ENCODE measurements at regions not wholly inside any gene's neighbourhood (a gene's known extent, or its start where the extent isn't known, plus 50 kb on each side); places are given as distances from the start of the nearest gene placed in this dataset.

- Histone ChIP-seq H2BK5ac (ENCODE audit: low read depth, low read length) (no peak overlapping the region), H2AFZ (ENCODE audit: low read length) (no peak overlapping the region), H2BK20ac (ENCODE audit: low read length) (no peak overlapping the region), H4K91ac (replicated peaks; ENCODE audit: insufficient read length, low read length) (no peak overlapping the region), H3K27me3 (replicated peaks in 1 of 4; ENCODE audit: control insufficient read depth in 3 of 4, extremely low read depth in 1 of 4, insufficient read depth in 3 of 4, low read length in 3 of 4) (no peaks in the 10 kb centered on the region), H3K23ac (ENCODE audit: insufficient read length) (no peak overlapping the region), H3K14ac (ENCODE audit: insufficient read length) (no peak overlapping the region), H3K4me2 (ENCODE audit: insufficient read depth in 1 of 2, low read depth in 2 of 2, low read length in 2 of 2) (no peak overlapping the region), H3K56ac (replicated peaks; ENCODE audit: insufficient read length, low read depth, low read length) (no peak overlapping the region), H3K4ac (replicated peaks; ENCODE audit: insufficient read length, low read depth, low read length) (no peak overlapping the region), H2BK12ac (ENCODE audit: low read depth, low read length) (no peak overlapping the region), H3K36me3 (ENCODE audit: control insufficient read depth in 2 of 4, insufficient read depth in 4 of 4, low read length in 3 of 4) (no peaks in the 10 kb centered on the region), H4K5ac (ENCODE audit: insufficient read length, low read depth, low read length) (no peak overlapping the region), H2AK5ac (ENCODE audit: low read depth, low read length) (no peak overlapping the region), H4K20me1 (replicated peaks in 1 of 2; ENCODE audit: control insufficient read depth in 1 of 2, insufficient read depth in 2 of 2, low read length in 2 of 2) (no peaks in the 10 kb centered on the region), H3K79me2 (ENCODE audit: control insufficient read depth in 1 of 2, insufficient read depth in 2 of 2, low read length in 2 of 2) (no peaks in the 10 kb centered on the region), H3K9ac (replicated peaks in 1 of 4; ENCODE audit: extremely low read depth in 1 of 4, low read depth in 3 of 4, low read length in 3 of 4) (no peak overlapping the region), H3K4me3 (ENCODE audit: extremely low read depth in 1 of 4, insufficient read depth in 2 of 4, low read depth in 3 of 4, low read length in 4 of 4) (no peak overlapping the region), H3K18ac (ENCODE audit: extremely low read depth, low read length) (no peak overlapping the region), H4K8ac (ENCODE audit: extremely low read depth, insufficient read depth, low read length) (no peak overlapping the region), H3K9me3 (ENCODE audit: insufficient read depth in 2 of 2, low read depth in 1 of 2, low read length in 1 of 2) (no peaks in the 10 kb centered on the region; a peak in 1 of 4 replicates), H2BK15ac (ENCODE audit: low read length) (no peak overlapping the region), H2BK120ac (replicated peaks; ENCODE audit: low read depth, low read length) (no peak overlapping the region), H3K23me2 (ENCODE audit: low read depth, low read length) (no peaks in the 10 kb centered on the region), H3K27ac (ENCODE audit: low read depth, low read length) (no peak overlapping the region), H3K4me1 (replicated peaks in 1 of 4; ENCODE audit: control insufficient read depth in 3 of 4, insufficient read depth in 4 of 4, low read length in 3 of 4) (no peaks in the 10 kb centered on the region), H3K79me1 (ENCODE audit: low read depth, low read length) (no peaks in the 10 kb centered on the region)
- ChIA-PET CTCF (ENCODE audit: partially characterized antibody) (no interaction called here), POLR2A (ENCODE audit: partially characterized antibody) (no interaction called here)
- no peak for TF ChIP-seq SP4 (IDR thresholded peaks at IDR 0.05; ENCODE audit: low read length)
- TF ChIP-seq SIRT6 (IDR thresholded peaks at IDR 0.05; ENCODE audit: low read length) = no peak
- no peak for TF ChIP-seq YY1 (IDR thresholded peaks at IDR 0.05; ENCODE audit: low read depth, low read length)
- no peak for TF ChIP-seq E2F6 (IDR thresholded peaks at IDR 0.05)
- no peak for TF ChIP-seq SP1 (IDR thresholded peaks at IDR 0.05; ENCODE audit: low read depth, low read length)
- TF ChIP-seq ATF3 (IDR thresholded peaks at IDR 0.05; ENCODE audit: insufficient read depth, low read depth, low read length) = no peak
- no peak for TF ChIP-seq KDM1A (IDR thresholded peaks at IDR 0.05; ENCODE audit: borderline replicate concordance, low read length)
- TF ChIP-seq MAFK (IDR thresholded peaks at IDR 0.05; ENCODE audit: low read depth, low read length) = no peak
- no peak for TF ChIP-seq BACH1 (IDR thresholded peaks at IDR 0.05; ENCODE audit: low read length)
- no peak for TF ChIP-seq FOSL1 (IDR thresholded peaks at IDR 0.05; ENCODE audit: insufficient read depth, low read depth, low read length)
- no peak for TF ChIP-seq HDAC6 (IDR thresholded peaks at IDR 0.05; ENCODE audit: low read depth, low read length)
- DNase-seq (ENCODE audit: low read depth in 1 of 2, low spot score in 2 of 2) (no peak), FAIRE-seq (no peak)
- WGBS, 2 experiments (ENCODE audit: extremely low coverage in 1 of 2, insufficient coverage in 1 of 2, insufficient read length in 1 of 2, insufficient replicate concordance in 2 of 2, low coverage in 1 of 2, low lambda C conversion rate in 2 of 2, missing lambda C conversion rate in 1 of 2) = 100% methylated on average over 1 of the region's 1 CpG; no CpG with 5 or more reads in 1 of the 2 experiments
Observed at GRCh38 chr2:122977580-122977979, 1047.5 kb upstream of the CNTNAP5 start.
